ENCODE measurements at regions not wholly inside any gene's neighbourhood (a gene's known extent, or its start where the extent isn't known, plus 50 kb on each side); places are given as distances from the start of the nearest gene placed in this dataset.
"Not testable (repeated sequence)": the region's sequence is repeated elsewhere in the genome, so short reads cannot be mapped to it uniquely, and the experiment has no call there.

GRCh38 chrY:19644889-19645638 is 99.5 kb downstream of the KDM5D start:
- ATAC-seq, result no peak

GRCh38 chrY:19637651-19638347 is 106.7 kb downstream of the KDM5D start:
- ATAC-seq, result no peak

DNA sequence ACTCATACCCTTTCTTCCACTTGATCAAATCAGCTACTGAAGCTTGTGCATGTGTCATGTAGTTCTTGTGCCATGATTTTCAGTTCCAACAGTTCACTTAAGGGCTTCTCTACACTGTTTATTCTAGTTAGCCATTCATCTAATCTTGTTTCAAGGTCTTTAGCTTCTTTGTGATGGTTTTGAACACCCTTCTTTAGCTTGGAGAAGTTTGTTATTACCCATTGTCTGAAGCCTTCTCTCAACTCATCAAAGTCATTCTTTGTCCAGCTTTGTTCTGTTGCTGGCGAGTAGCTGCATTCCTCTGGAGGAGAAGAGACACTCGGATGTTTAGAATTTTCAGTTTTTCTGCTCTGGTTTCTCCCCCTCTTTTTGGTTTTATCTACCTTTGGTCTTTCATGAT is 115.6 kb downstream of the KDM5D start:
- ATAC-seq, result no peak

- no peak for ATAC-seq
Measured at GRCh38 chrY:19622392-19622791, 122.1 kb downstream of the KDM5D start.

- no peak for ATAC-seq
Measured at GRCh38 chrY:19621756-19622155, 122.8 kb downstream of the KDM5D start.

DNA sequence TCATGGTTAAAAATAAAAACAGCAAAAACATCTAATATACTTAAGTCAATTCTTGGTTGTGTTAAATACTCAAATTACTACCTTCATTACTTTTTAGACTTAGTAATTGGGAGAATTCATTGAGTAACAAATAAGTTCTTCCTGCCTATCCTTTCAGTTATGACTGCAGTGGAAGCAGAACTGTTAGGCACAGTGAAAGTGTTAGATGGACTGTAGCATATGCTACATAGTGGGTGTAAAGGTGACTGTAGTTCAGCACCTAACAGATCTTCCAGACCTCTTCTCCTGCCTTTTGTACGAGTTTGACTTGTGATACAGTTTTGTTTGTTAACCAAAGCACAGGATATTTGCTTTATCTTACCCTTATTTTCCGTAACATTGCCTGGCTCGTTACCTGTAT is 143.4 kb downstream of the KDM5D start:
- ATAC-seq, result no peak

GRCh38 chrY:19600711-19601110 is 143.8 kb downstream of the KDM5D start:
- no peak for ATAC-seq

- no peak for ATAC-seq
Measured at GRCh38 chrY:19590235-19590634, 154.3 kb downstream of the KDM5D start.

DNA sequence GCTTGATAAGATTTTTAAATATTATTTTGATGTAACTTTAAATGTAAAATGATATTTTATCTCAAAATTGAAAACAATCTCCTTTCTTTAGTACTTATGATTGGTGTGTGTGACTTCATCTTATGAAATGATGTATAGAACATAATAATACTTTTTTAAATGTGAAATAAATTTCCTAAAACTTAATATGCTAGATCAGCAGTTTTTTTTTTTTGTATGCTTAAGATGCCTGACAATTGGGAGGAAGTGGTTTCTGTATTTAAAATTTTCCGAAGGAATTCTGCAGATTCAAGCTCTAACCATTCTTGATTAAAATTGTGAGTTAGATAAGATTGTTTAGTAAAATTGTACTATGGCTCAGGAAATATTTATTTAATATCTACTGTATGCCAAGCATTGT is 154.9 kb downstream of the KDM5D start:
- ATAC-seq, result no peak

DNA sequence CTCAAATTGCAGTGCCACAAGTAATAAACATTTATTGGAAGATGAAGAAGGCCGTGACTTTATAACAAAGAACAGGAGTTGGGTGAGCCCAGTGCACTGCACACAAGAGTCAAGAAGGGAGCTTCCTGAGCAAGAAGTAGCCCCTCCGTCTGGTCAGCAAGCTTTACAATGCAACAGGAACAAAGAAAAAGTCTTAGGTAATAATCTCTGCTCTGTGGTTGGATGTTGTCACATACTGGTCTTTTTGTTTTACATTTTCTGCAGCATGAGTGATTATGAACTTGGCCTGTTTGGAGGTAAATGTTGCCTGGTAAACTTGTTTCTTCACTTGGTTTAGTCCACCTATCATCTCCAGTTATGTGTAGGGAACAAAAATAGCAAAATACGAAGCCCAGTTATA is 157.2 kb downstream of the KDM5D start:
- no peak for ATAC-seq

- not testable (repeated sequence) for ATAC-seq
Measured at GRCh38 chrY:19580990-19581389, 163.5 kb downstream of the KDM5D start.

GRCh38 chrY:19578281-19578874 is 166.1 kb downstream of the KDM5D start:
- no peak for ATAC-seq

GRCh38 chrY:19577250-19577649 is 167.3 kb downstream of the KDM5D start:
- ATAC-seq, result no peak

GRCh38 chrY:19574939-19575338 is 169.6 kb downstream of the KDM5D start:
- ATAC-seq, result no peak

DNA sequence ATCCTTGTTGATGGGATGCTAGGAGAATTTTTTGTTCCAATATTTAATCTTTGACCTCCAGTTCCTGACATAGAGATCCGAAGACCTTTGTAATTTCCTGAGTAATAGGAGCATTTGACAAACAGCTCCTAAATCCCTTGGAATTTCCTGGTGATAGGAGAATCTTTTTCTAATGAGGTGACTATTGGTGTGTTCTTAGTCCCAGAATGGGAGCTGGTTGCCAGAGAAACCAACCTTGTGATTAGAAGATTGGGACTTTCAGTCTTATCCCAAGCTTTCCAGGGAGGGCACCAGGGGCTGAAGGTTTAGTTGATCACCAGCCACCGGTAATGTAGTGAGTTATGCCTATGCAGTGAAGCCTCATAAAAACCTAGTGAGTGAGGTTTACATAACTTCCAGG is 170.9 kb downstream of the KDM5D start:
- no peak for ATAC-seq

DNA sequence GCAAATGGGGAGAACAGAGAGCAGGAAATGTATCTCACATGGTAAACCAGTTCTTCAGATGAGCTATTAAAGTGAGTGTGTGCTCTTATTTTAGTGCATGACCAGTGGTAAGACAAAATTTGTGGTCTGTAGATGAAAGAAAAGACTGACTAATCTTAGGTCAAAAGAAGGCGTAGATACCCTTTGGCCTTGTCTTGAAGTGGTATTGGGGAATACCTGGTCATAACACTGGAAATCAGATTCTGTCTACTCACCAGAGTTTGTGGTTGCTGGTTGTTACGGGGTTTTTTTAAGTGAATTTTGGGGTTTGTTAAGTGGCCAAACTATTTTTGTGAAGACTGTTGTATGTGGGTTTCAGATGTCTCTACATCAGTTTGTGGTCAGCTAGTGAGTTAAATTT is 173.5 kb downstream of the KDM5D start:
- no peak for ATAC-seq

DNA sequence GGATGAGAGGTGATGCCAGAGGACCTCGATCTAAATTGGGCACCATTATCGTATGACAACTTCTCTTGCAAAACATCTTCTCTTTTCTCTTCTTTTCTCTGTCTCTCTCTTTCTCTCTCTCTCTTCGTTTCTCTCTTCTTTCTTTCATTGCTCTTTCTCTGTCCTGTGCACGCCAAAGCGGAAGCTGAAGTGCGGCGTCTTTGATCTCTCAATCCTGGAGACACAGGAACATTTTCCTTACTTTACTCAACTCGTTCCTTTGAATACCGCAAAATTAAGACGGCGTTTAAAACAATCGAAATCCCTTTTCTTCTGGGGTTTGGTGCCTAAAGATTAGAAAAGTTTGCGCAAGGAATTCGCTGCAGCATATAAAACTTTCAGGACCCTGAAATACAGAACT is 176.6 kb downstream of the KDM5D start:
- ATAC-seq, result no peak

GRCh38 chrY:19567051-19567921 is 177.2 kb downstream of the KDM5D start:
- no peak for ATAC-seq

GRCh38 chrY:19559161-19559560 is 185.4 kb downstream of the KDM5D start:
- no peak for ATAC-seq

- ATAC-seq, result no peak
Measured at GRCh38 chrY:19549671-19550466, 194.7 kb downstream of the KDM5D start.

DNA sequence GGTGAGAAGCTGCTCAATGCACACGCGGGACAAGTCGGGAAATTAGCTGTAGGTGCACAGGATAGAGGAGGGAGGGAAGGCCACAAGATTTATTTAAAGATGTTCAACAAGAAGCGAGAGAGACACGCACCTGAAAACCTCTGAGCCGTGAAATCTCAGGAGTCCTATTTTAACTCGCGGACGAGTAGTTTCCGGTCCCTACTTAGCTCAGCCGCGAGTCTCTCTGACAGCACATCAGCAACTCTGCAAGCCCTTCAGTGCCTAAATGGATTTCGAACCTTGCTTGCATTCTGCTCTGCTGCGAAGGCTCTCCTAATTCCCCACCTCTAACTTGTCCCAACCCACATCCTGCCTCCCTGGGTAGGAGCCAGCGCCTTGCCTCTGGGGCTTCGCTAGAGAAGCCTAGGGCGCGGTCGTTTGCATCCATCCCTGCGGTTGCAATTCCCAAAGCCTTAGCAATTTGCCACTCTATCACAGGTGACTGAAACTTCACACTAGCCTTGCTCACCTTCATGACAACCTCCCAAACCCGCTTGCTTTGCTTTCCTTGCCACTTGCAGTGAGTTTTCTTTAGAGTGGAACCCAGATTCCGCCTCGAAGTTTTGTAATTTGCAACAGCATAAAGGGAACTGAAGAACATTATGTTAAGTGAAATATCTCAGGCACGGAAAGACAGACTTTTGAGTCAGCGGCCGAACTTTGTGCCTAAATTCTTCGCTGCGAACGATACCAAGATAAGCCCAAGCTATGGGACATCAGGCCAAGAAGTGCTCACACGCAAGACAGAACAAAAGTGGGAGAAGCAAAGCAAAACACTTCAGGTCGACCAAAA is 202.8 kb downstream of the KDM5D start:
- no peak for ATAC-seq
